Heart right ventricle (tissue), 16 donors: ENCODE measurements at regions not wholly inside any gene's neighbourhood (a gene's known extent, or its start where the extent isn't known, plus 50 kb on each side); places are given as distances from the start of the nearest gene placed in this dataset.

Experiments used
- ATAC-seq, 8 donors: fragments of 200-7000 bp; cut with Tn5 transposase; one replicate each; pipeline ENCODE4 v1.9.1; 2020; ENCODE audit warnings: mild to moderate bottlenecking in 8 of 8, moderate library complexity in 8 of 8, moderate number of reproducible peaks in 1 of 8
- DNase-seq, 2 donors: peaks; one replicate each; pipeline ENCODE4 v3.0.0-alpha.2; 2020
- H3K27ac ChIP-seq, 10 donors: fragments of 200-600 bp; sonication (generic) in 2 of 10; one replicate each; pipeline versions ENCODE4 v1.5.0 to v1.8.0; 2020 to 2022; ENCODE audit warnings: mild to moderate bottlenecking in 3 of 10
- H3K27me3 ChIP-seq, 7 donors: fragments of 200-600 bp; one replicate each; pipeline ENCODE4 v1.8.0; 2021 to 2022; ENCODE audit warnings: mild to moderate bottlenecking in 2 of 7
- H3K36me3 ChIP-seq, 9 donors: fragments of 200-600 bp; sonication (generic) in 1 of 9; one replicate each; pipeline versions ENCODE4 v1.5.0 to v1.8.0; 2020 to 2022; ENCODE audit warnings: mild to moderate bottlenecking in 2 of 9
- H3K4me1 ChIP-seq, 9 donors: fragments of 200-600 bp; sonication (generic) in 1 of 9; one replicate each; pipeline versions ENCODE4 v1.5.0 to v1.8.0; 2020 to 2022; ENCODE audit warnings: mild to moderate bottlenecking in 4 of 9
- H3K4me3 ChIP-seq, 10 donors: fragments of 200-600 bp; sonication (generic) in 2 of 10; one replicate each; pipeline versions ENCODE4 v1.5.0 to v1.8.0; 2020 to 2022; ENCODE audit warnings: mild to moderate bottlenecking in 7 of 10, moderate library complexity in 2 of 10
- H3K9me3 ChIP-seq, 11 donors: fragments of 200-600 bp in 10 of 11; sonication (generic) in 2 of 11; one replicate each; pipeline versions ENCODE4 v1.5.0 to v1.8.0; 2013 to 2022; ENCODE audit warnings: mild to moderate bottlenecking in 2 of 11, control low read depth in 1 of 11, moderate library complexity in 1 of 11
- WGBS, 2 donors: extraction: QIAGEN DNeasy Blood & Tissue Kit; methylation state at CpG; one replicate each; pipeline ENCODE4 v1.1.7; 2013; ENCODE audit warnings: inconsistent platforms in 1 of 2; 5-methylcytosine and 5-hydroxymethylcytosine counted together
- intact Hi-C, 10 donors: fragments of 100-400 bp; cut with DNase I; formaldehyde crosslinking; loops; one replicate each; pipeline versions ENCODE4 v1.11.1 to v1.14.2; 2022
- TF ChIP-seq, protein P1 (sequence below), 9 donors: fragments of 200-600 bp; sonication (generic) in 2 of 9; IDR thresholded peaks; one replicate each; pipeline versions ENCODE4 v1.5.0 to v1.8.0; 2021 to 2022; ENCODE audit warnings: antibody characterized with exemption in 9 of 9, mild to moderate bottlenecking in 5 of 9, moderate library complexity in 1 of 9
- donor health status: Arrhythmogenic right ventricular cardiomyopathy.
- donor health status: ischemic (EF 13 %, LVEDD 7.1; RV severe dilation, severe dysfunction).
- donor health status: healthy with polysubstance abuse.
- donor health status: DM: no; HTN: yes; CAD: no.
- donor health status: DM: no; HTN: no; CAD: no.
- donor health status: ischemic (EF 25% LVEDD 6.9; RV normal size, moderate dysfunction).
- donor health status: ischemic (EF 25% LVEDD 5.7; RV mildly dilated, moderate dysfunction).
- donor health status: healthy.
- donor health status: DM: yes; HTN: yes; CAD: no.
- donor health status: Ischemic cardiomyopathy.
- donor health status: ischemic (EF 35%, LVEDD 5.7; RV mildly dilated, moderate dysfunction).
- donor health status: nonischemic (EF 11% LVEDD 7.7; RV severe dilation, severe dysfunction).
- donor health status: DM: yes; HTN: yes; CAD: no.
- donor health status: PGD.
- donor health status: ischemic (EF 29% LVEDD 5.4; RV normal size, mild dysfunction).
- donor health status: nonischemic (EF 23%, LVEDD 6.1; RV moderate dilation, normal function).

DNA sequence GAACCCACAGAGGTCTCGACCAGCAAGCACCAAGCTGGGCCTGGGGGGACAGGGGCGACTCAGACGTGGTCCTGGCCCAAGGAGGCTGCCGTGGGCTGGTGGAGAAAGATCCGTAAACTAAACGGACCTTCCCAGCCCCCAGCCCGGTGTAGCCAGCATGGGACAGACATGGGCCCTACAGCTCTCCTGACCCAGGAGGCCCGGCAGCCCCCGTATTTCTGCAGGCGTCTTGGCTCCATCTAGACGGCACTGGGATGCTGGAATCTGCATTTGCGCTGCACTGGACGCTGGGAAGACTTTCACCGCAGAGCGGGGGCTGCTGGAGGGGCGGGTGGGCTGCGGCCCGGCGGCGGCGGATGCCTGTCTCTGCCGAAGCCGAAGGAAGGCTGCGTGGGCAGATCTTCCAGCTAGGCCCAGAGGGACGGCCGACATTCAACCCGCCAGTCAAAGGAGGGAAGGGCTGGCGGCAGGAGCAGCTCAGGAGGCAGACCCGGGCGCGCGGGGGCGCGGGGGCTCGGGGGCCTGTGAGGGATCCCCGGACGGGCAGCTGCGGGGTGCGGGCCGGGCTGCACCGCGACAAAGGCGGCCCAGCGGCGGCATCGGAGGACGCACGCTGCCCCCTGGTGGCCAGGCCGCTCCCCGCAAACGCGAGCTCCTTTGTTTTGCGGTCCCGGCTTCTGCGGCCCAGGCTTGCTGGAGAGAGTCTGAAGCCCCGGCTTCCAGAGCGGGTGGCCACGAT lies 266.2 kb downstream of the NSG2 start:
- Histone ChIP-seq H3K36me3 (no peaks in the 10 kb centered on the region), H3K4me3 (peak overlapping the region in 9 of 10 donors; percentile 19 to 61 (median 50)), H3K27ac (no peak overlapping the region), H3K27me3 (peaks cover 0 to 45% (median 33%) of the 10 kb centered on the region in 7 donors), H3K9me3 (no peaks in the 10 kb centered on the region), H3K4me1 (peaks cover 0 to 14% (median 7%) of the 10 kb centered on the region in 9 donors)
- peak; percentile 61 to 74 for DNase-seq
- TF ChIP-seq, protein P1, sequence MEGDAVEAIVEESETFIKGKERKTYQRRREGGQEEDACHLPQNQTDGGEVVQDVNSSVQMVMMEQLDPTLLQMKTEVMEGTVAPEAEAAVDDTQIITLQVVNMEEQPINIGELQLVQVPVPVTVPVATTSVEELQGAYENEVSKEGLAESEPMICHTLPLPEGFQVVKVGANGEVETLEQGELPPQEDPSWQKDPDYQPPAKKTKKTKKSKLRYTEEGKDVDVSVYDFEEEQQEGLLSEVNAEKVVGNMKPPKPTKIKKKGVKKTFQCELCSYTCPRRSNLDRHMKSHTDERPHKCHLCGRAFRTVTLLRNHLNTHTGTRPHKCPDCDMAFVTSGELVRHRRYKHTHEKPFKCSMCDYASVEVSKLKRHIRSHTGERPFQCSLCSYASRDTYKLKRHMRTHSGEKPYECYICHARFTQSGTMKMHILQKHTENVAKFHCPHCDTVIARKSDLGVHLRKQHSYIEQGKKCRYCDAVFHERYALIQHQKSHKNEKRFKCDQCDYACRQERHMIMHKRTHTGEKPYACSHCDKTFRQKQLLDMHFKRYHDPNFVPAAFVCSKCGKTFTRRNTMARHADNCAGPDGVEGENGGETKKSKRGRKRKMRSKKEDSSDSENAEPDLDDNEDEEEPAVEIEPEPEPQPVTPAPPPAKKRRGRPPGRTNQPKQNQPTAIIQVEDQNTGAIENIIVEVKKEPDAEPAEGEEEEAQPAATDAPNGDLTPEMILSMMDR (IDR thresholded peaks at IDR 0.05): peak; percentile 72 to 91 (median 90)
- intact Hi-C loops: loop anchor here (1.0 to 10.0 kb wide), 9 partner anchors 264 to 1019 kb away; partner anchors contain the start of genes BOD1 (in 8 of the 10), NSG2 (in 8 of the 10) and C5orf47 (in 1 of the 10)
- ATAC-seq: peak; percentile 56 to 87 (median 78)
- 7% methylated on average over 50 to 58 of the region's 58 CpGs for WGBS, 2 donors

DNA sequence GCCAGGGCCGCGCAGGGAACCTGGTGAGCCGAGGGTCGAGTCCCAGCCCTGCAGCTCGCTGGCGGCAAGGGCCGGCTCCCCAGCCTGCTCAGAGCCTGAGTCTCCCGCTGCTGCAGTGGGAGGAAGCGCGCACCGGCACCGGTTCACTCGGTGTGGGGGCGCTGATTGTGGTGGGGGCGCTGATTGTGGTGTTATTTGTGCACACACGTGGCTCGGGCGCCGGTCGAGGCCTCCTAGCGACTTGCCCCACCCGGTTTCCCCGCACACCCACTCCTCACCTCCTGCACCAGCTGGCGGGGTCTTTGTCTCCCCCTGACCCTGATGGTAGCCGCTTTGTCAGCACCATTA lies 266.7 kb downstream of the NSG2 start:
- DNase-seq (no peak), ATAC-seq (peak in 2 of 8 donors; percentile 27 to 43)
- WGBS, 2 donors: 24 to 27% methylated on average over 25 of the region's 25 CpGs
- no peak overlapping the region for H3K27ac ChIP-seq
- H3K27me3 ChIP-seq: peaks cover 0 to 45% (median 32%) of the 10 kb centered on the region in 7 donors
- intact Hi-C loops: loop anchor here (1.0 to 10.0 kb wide), 9 partner anchors 265 to 1020 kb away; partner anchors contain the start of genes BOD1 (in 8 of the 10), NSG2 (in 7 of the 10) and C5orf47 (in 1 of the 10)
- no peaks in the 10 kb centered on the region for H3K9me3 ChIP-seq
- peaks cover 0 to 14% (median 7%) of the 10 kb centered on the region in 9 donors for H3K4me1 ChIP-seq
- no peaks in the 10 kb centered on the region for H3K36me3 ChIP-seq
- H3K4me3 ChIP-seq: peak overlapping the region in 9 of 10 donors; percentile 19 to 61 (median 50)
- TF ChIP-seq, protein P1 (IDR thresholded peaks at IDR 0.05): no peak

DNA sequence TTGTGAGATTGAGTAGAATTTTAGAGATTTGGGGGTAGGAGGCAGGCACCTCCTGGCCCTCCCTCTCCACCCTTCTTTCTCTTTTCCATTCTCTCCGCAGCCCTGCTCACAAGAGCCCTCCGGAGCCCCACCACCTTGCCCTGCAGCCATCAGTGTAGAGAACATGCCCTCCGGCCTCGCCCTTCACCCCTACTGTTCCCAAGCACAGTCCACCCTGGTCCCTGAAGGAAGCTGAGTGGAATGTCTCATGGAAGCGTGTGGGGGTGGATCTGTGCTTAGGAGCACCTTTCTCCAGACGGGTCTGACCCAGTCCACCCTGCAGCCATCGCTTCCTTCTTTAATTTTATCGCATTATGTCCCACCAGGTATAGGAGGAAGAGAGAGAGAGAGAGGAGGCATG lies 267.1 kb downstream of the NSG2 start:
- whole genome bisulfite sequencing, 2 donors: 84 to 87% methylated on average over 8 of the region's 8 CpGs
- Histone ChIP-seq H3K9me3 (no peaks in the 10 kb centered on the region), H3K36me3 (no peaks in the 10 kb centered on the region), H3K27ac (no peak overlapping the region), H3K4me3 (peak overlapping the region in 1 of 10 donors; percentile 19), H3K4me1 (peaks cover 0 to 14% (median 7%) of the 10 kb centered on the region in 9 donors), H3K27me3 (peaks cover 0 to 45% (median 32%) of the 10 kb centered on the region in 7 donors)
- TF ChIP-seq, protein P1 (IDR thresholded peaks at IDR 0.05): no peak
- DNase-seq (no peak), ATAC-seq (no peak)
- intact Hi-C loops: loop anchor here (1.0 to 10.0 kb wide), 9 partner anchors 265 to 1020 kb away; partner anchors contain the start of genes BOD1 (in 8 of the 10), NSG2 (in 7 of the 10) and C5orf47 (in 1 of the 10)

GRCh38 chr5:174313615-174314014 lies 268.1 kb downstream of the NSG2 start:
- DNase-seq (no peak), ATAC-seq (no peak)
- no peak overlapping the region for H3K27ac ChIP-seq
- no peak overlapping the region for H3K4me3 ChIP-seq
- WGBS, 2 donors: 73 to 85% methylated on average over 5 of the region's 5 CpGs
- no peaks in the 10 kb centered on the region for H3K9me3 ChIP-seq
- TF ChIP-seq, protein P1 (IDR thresholded peaks at IDR 0.05): no peak
- H3K36me3 ChIP-seq: no peaks in the 10 kb centered on the region
- peaks cover 0 to 45% (median 32%) of the 10 kb centered on the region in 7 donors for H3K27me3 ChIP-seq
- intact Hi-C loops: loop anchor here (2.0 to 10.0 kb wide), 8 partner anchors 266 to 1021 kb away; partner anchors contain the start of genes BOD1 (in 8 of the 10), NSG2 (in 5 of the 10) and C5orf47 (in 1 of the 10)
- H3K4me1 ChIP-seq: peaks cover 0 to 14% (median 7%) of the 10 kb centered on the region in 9 donors
